Glutamatergic neuron (in vitro differentiated cells): ENCODE measurements at regions not wholly inside any gene's neighbourhood (a gene's known extent, or its start where the extent isn't known, plus 50 kb on each side); places are given as distances from the start of the nearest gene placed in this dataset.

Experiments
- DNase-seq: peaks from one replicate; pipeline ENCODE4 v3.0.0; 2022
- H3K27ac Mint-ChIP-seq: one replicate; pipeline ENCODE4 v1.8.0; 2020; ENCODE audit warnings: mild to moderate bottlenecking, mixed read lengths, inconsistent platforms; ENCODE audit not compliant: unreplicated experiment
- H3K27me3 Mint-ChIP-seq: one replicate; pipeline ENCODE4 v1.8.0; 2020; ENCODE audit warnings: mild to moderate bottlenecking, moderate library complexity, mixed read lengths, inconsistent platforms; ENCODE audit not compliant: unreplicated experiment
- H3K36me3 Mint-ChIP-seq: one replicate; pipeline ENCODE4 v1.8.0; 2020; ENCODE audit warnings: mild to moderate bottlenecking, mixed read lengths, inconsistent platforms; ENCODE audit not compliant: unreplicated experiment
- H3K4me1 Mint-ChIP-seq: one replicate; pipeline ENCODE4 v1.8.0; 2020; ENCODE audit warnings: mild to moderate bottlenecking, low read depth, mixed read lengths, inconsistent platforms; ENCODE audit not compliant: unreplicated experiment
- H3K4me3 Mint-ChIP-seq: one replicate; pipeline ENCODE4 v1.8.0; 2020; ENCODE audit warnings: mild to moderate bottlenecking, mixed read lengths, inconsistent platforms; ENCODE audit not compliant: unreplicated experiment
- H3K9me3 Mint-ChIP-seq: one replicate; pipeline ENCODE4 v1.8.0; 2020; ENCODE audit warnings: mild to moderate bottlenecking, moderate library complexity, mixed read lengths, inconsistent platforms; ENCODE audit not compliant: unreplicated experiment
- TF ChIP-seq, protein P1 (sequence below): fragments of 200-600 bp; sonication (generic); IDR thresholded peaks from one replicate; pipeline ENCODE4 v1.5.0; 2021; ENCODE audit not compliant: partially characterized antibody, unreplicated experiment

DNA sequence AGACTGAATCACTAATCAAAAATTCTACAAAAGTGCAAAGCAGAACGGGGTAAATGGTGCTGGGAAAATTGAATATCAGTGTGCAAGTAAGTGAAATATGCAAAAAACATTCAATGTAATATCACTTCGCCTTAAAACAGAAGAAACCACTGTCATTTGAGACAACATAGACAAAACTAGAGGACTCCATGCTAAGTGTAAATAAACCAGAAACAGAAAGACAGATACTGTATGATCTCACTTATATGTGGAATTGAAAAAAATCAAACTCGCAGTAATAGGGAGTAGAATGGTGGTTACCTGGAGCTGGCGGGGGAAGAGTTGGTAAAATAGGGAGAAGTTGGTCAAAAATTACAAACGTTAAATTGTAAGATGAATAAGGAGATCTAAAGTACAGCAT lies 1420.0 kb upstream of the CDH2 start:
- Mint-ChIP-seq H3K27ac (no peak overlapping the region), H3K27me3 (no peaks in the 10 kb centered on the region), H3K4me1 (no peaks in the 10 kb centered on the region), H3K4me3 (no peak overlapping the region), H3K9me3 (no peaks in the 10 kb centered on the region), H3K36me3 (no peaks in the 10 kb centered on the region)
- no peak for DNase-seq
- TF ChIP-seq, protein P1, sequence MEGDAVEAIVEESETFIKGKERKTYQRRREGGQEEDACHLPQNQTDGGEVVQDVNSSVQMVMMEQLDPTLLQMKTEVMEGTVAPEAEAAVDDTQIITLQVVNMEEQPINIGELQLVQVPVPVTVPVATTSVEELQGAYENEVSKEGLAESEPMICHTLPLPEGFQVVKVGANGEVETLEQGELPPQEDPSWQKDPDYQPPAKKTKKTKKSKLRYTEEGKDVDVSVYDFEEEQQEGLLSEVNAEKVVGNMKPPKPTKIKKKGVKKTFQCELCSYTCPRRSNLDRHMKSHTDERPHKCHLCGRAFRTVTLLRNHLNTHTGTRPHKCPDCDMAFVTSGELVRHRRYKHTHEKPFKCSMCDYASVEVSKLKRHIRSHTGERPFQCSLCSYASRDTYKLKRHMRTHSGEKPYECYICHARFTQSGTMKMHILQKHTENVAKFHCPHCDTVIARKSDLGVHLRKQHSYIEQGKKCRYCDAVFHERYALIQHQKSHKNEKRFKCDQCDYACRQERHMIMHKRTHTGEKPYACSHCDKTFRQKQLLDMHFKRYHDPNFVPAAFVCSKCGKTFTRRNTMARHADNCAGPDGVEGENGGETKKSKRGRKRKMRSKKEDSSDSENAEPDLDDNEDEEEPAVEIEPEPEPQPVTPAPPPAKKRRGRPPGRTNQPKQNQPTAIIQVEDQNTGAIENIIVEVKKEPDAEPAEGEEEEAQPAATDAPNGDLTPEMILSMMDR, result no peak

DNA sequence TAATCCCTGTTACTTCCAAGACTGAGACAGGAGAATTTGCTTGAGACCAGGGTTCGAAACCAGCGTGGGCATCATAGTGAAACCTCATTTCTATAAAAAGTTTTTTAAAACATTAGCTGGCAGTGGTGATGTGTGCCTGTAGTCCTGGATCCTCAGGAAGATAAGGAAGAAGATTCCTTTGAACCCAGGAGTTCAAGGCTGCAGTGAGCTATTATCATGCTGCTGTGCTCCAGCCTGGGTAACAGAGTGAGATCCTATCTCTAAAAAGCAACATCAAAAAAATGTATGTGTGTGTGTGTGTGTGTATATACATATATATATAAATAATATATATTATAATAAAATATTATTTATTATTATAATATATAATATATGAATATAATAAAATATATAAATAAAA lies 1417.6 kb upstream of the CDH2 start:
- Mint-ChIP-seq H3K27me3 (no peaks in the 10 kb centered on the region), H3K9me3 (no peaks in the 10 kb centered on the region), H3K27ac (no peak overlapping the region), H3K4me1 (no peaks in the 10 kb centered on the region), H3K4me3 (no peak overlapping the region), H3K36me3 (no peaks in the 10 kb centered on the region)
- TF ChIP-seq, protein P1, result no peak
- no peak for DNase-seq

DNA sequence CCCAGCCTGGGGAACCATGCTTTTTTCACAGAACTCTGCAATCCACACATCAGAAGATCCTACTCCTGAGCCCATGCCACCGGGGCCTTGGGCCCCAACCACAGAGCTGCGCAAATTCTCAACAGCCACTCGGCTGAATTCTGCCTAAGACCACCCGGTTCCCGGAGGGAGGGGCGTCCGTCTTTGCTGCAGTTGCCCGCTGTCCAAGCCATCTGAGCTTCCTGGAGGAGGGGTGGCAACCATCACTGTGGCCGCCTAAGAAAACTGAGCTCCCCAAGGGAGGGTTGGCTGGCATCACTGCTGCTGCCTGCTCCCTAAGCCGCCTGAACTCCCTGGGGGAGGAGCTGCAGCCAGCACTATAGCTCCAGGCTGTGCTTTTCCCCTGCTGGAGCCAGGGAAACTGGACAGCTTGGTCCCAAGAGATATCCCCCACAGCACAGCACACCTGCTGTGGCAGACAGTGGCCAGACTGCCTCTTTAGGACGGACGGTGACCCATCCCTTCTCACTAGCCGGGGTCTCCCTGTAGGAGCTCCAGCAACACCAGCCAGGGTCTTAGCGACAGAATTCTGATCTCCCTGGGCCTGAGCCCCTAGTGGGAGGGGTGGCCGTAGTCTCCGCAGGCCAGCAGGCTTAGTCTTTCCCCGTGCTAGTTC lies 1411.6 kb upstream of the CDH2 start:
- Mint-ChIP-seq H3K4me1 (no peaks in the 10 kb centered on the region), H3K4me3 (no peak overlapping the region), H3K27me3 (no peaks in the 10 kb centered on the region), H3K36me3 (peaks cover 5% of the 10 kb centered on the region), H3K9me3 (no peaks in the 10 kb centered on the region), H3K27ac (no peak overlapping the region)
- peak; percentile 40 for DNase-seq
- TF ChIP-seq, protein P1, result no peak

DNA sequence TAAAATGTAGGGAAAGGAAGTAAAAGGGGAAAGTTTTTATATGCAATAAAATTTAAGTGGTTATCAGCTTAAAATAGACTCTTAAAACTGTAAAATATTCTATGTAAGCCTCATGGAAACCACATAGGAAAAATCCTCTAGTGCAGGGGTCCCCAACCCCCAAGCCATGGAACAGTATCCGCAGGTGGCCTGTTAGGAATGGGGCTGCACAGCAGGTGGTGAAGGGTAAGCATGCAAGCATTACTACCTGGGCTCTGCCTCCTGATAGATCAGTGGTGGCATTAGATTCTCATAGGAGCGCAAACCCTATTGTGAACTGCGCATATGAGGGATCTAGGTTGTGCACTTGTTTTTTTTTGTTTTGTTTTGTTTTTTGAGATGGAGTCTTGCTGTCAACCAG lies 1409.3 kb upstream of the CDH2 start:
- Mint-ChIP-seq H3K27me3 (no peaks in the 10 kb centered on the region), H3K4me3 (no peak overlapping the region), H3K36me3 (peaks cover 5% of the 10 kb centered on the region), H3K4me1 (no peaks in the 10 kb centered on the region), H3K27ac (no peak overlapping the region), H3K9me3 (no peaks in the 10 kb centered on the region)
- no peak for DNase-seq
- TF ChIP-seq, protein P1, result no peak

DNA sequence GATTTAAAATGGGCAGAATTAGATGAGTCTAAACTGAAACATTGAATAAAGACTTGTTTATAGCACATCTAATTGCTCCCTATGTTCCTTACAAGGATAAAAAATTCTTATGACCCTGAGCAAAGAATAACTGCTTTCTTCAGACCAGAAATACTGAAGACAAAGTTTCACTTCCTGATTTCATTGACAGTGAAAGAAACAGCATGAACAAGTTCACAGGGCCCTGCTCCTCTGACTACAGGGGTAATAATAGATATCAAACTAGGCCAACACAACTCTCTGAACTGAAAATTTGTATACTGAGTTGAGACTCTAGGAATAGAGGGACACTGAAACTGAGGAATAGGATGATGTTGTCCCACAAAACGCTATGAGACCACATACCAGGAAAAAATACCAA lies 1383.3 kb upstream of the CDH2 start:
- no peak overlapping the region for H3K4me3 Mint-ChIP-seq
- no peaks in the 10 kb centered on the region for H3K9me3 Mint-ChIP-seq
- no peak for DNase-seq
- H3K4me1 Mint-ChIP-seq, result no peaks in the 10 kb centered on the region
- no peaks in the 10 kb centered on the region for H3K27me3 Mint-ChIP-seq
- no peaks in the 10 kb centered on the region for H3K36me3 Mint-ChIP-seq
- H3K27ac Mint-ChIP-seq, result no peak overlapping the region
- TF ChIP-seq, protein P1, result no peak
